NOMO-1 treated with DMSO at 0.1 percent for 48 hours (cell line): ENCODE measurements at regions not wholly inside any gene's neighbourhood (a gene's known extent, or its start where the extent isn't known, plus 50 kb on each side); places are given as distances from the start of the nearest gene placed in this dataset.
A peak's percentile ranks its signal among the peaks of the same experiment; 100 is the strongest.

Experiments
- DNase-seq: peaks from one replicate; lab custom pipeline; 2025; ENCODE audit not compliant: unreplicated experiment; lab: John Stamatoyannopoulos, UW

DNA sequence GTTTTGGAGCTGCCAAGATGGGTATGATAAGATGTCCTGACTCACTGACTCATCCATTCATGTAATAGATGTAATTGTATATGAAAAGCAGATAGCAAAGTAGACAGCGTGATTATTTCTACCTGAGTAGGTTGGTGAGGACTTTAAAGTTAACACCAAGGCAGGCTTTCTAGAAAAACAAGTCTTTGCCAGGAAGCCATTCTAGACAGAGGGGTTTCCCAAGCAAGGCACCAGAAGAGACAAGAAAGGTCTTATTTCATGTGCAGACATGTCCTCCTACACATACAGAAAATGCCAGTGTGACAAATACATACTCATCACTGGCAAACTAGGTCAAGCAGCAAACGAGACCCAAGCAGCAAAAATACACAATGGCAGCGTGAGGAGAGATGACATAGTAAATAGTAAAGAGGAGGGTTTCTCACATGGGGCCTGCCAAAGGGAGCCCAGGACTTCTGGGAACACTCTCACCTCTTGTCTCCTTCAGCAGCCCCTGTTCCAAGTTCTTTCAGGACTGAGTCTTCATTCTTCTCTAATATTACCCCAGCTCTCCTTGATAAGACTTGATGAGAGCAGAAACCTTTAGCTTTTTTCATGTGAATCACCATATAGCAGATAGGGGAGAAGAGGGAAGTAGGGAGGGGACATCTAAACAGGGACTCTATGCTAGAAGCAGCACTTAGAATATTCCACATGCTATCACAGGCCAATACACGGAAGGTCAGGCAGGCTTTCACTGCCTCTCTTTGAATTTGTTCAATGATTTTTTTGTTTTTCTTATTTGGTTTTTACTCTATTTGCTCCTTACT lies 114.6 kb upstream of the ATP1B1 start:
- no peak for DNase-seq

DNA sequence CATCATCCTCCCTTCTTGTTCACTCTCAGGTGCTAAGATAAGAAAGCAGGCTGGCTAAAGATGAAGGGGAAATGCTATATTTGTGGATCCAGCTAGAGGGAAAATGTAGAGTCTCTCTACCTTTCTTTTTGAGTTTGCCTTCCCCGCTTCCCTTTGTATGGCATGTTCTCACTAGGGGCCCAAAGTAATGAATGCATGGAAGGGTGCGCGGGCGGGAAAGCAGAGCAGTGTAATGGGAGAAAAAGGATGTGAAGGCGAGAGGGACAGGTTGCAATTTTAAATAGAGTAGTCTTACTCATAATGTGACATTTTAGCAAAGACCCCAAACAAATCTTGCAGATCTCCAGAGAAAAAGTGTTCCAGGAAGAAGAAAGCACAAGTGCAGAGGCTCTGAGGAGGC lies 105.1 kb upstream of the ATP1B1 start:
- no peak for DNase-seq

DNA sequence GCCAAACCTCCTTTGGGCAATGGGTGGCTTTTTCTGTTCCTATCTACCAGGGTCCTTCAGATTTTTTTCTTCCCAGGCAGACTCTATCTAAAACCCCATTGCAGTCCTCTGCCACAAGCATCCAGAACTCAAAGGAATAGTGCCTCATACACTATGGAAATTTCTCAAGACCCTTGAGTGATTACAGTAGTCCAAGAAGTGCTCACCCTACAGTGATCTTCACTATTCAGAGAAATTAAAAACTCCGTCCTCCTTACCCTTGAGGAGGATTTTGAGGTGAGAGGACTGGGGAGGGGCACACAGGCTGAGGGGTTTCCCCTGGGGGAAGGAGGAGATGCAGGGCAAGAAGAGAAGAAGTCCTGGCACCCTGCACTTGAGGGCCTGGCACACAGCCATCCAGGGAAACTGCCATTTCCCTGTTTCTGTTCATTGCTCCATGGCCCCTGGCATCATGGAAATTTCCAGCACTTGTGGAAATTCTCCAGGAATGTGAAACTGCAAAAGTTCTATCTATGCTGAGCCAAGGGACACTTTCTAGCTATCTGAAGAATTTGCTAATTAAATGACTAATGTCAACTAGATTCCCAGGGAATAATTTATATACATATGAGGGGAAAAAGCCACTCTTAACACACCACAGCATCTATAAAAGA lies 102.5 kb upstream of the ATP1B1 start:
- no peak for DNase-seq

DNA sequence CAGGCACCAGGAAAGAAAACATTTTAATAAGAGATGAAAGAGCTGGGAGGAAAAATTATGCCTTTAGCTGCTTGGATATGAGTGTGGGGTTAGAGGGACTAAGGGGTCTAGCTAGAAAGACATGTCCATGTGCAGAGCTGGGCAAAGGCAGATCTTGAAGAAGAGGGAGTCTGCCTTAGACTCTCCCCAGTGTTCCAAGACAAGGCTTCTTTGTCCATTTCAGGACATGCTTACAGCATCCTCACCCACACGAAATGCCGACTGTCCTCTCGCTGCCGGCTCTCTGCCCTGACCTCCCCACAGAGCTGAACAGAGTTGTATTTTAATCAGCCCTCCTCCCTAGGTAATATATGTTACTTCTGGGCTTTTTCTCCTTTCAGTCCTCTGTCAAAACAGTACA lies 100.7 kb upstream of the ATP1B1 start:
- DNase-seq: no peak

DNA sequence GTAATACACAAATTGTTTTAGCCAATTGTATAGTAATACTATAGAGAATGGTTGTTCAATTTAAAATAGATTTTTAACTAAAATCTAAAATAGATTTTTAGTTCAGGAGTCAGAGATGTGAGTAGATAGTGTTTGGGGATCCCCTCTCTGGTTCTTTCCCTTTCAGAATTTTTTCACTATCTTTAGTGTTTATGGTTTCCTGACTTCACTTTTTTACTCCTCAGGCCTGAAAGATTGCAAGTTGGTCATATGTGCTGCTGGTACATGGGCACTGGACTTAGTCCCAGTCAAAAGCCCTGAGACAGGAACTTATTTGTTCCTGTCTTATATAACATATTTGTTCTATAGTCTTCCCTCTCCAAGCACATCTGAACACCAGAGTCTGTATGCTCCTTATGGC lies 96.8 kb upstream of the ATP1B1 start:
- no peak for DNase-seq

DNA sequence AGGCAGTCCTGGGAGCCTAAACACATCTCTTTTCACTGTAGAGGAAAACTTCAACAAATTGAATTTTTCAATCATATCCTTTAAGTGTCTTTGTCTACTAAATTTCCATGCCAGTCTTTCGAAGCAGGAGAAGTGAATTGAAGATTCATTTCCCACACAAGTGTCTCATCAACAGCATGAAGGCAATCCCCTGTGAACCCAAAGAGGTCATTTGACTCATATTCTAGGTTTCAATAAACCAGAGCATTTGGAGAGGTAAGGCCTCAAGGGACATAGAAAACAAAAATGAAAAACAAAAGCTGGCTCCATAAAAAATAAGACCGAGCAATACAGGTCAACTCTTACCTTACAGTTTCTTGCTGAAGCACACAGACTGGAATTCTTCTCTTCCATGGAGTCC lies 94.1 kb upstream of the ATP1B1 start:
- no peak for DNase-seq

DNA sequence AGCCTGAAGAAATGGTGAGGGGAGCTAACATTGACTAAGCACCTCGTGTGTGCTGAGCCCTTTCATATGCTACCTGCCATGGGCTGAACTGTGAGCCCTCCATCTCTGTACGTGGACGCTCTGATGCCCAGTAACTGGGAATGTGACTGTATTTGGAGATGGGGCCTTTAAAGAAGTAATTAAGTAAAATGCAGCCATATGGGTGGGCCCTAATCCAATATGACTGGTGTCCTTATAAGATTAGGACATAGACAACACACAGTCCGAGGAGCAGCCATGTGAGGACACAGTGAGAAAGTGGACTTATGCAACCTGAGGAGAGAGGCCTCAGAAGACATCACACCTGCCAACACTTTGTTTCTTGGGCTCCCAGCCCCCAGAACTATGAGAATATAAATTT lies 92.7 kb upstream of the ATP1B1 start:
- DNase-seq: no peak

DNA sequence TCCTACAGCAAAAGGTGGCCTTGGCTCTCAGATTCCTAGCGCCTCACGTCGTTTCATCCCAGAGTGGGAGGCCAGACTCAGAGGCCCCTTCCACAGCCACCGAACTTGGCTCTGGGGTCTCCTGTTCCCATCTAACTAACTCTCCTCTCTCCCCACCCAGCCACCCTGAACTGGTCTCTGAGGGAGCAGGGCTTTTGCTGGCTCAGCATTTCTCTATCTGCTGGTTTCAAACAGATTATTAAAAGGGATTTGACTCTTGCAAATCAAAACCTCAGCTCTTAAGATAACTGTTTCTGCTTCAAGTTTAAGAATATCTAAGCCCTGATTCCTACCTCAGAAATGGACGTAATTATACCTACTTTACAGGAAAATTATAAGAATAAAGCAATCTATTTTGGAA lies 91.0 kb upstream of the ATP1B1 start:
- DNase-seq: no peak

DNA sequence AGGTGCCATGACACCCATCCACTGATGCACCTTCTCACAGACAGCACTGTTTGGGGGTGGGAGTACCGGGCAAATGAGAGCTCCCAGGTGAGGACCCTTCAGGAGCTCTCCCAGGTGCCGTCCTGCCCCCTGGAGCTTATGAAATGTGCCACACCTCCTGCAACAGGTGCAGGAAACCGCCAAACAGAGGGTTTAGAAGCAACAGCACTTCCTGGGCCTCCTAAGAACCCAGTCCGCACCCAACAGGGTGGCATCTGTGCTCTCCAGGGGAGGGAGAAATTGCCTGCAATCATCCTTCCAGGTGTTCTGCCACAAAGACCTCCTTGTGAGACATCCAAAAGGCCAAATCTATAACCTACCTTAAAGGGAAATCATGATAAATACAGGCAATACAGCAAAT lies 87.7 kb upstream of the ATP1B1 start:
- no peak for DNase-seq

DNA sequence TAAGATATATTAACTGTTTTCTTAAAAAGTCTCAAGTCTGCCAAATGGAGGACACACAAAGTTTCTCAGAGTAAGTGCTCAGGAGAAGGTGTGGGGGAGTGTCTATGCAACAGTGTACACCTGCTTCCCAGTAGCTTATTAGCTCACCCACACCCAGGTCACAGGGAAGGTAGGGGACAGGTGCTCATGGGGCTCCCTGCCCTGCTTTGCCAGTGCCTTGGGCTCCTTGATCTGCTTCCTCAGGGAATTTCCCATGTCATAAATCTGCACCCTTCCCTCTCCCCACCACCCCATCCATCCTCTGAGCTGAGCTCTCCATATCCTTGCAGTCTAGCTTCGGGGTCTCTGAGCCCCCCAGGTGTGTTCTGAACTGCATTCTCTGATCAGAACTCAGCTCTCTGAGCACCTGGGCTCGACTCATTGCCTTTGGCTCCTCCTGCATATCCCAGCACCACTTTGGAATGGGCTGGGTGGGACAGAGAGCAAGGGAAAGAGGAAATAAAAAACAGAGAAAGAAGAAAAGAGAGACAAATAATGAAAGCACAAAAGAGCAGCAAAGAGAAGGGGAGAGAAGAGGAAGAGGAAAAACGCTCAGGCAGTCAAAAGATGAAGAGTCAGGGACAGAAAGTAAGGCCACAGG lies 87.0 kb upstream of the ATP1B1 start:
- no peak for DNase-seq

DNA sequence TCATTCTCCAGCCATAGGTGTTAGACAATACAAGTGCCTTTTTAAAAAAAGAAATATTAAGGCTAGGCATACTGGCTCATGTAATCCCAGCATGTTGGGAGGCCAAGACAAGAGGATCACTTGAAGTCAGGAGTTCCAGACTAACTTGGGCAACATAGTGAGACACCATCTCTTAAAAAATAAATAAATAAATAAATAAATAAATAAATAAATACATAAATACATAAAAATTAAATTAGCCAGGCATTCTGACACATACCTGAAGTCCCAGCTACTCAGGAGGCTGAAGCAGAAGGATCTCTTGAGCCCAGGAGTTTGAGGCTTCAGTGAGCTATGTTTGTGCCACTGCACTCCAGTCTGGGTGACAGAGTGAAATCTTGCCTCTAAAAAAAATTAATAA lies 85.8 kb upstream of the ATP1B1 start:
- DNase-seq: no peak

DNA sequence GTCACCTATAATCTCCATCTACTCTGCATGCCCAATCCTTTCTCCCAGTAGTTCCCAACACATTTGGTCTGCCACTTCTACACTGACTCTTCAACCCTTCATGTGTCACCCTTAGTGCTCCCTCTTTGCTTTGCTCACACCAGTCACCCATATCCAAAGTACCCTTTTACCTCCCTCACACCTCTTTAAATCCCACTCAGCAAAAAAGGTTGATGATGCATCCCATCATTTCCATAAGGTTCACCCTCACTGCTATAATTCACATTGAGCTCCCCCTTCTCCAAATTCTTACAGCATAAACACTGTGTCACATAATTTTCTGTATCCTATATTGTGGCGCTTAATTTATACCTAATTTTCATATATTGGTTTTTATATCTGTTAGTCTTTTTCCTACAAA lies 83.8 kb upstream of the ATP1B1 start:
- DNase-seq: no peak

DNA sequence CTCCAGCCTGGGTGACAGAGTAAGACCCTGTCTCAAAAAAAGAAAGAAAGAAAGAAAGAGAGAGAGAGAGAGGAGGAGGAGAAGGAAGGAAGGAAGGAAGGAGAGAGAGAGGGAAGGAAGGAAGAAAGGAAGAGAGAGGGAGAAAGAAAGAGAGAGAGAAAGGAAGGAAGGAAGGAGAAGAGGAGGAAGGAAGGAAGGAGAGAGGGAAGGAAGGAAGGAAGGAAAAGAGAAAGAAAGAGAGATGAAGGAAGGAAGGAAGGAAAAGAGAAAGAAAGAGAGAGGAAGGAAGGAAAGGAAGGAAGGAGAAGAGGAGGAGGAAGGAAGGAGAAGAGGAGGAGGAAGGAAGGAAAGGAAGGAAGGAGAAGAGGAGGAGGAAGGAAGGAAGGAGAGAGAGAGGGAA lies 82.2 kb upstream of the ATP1B1 start:
- DNase-seq: no peak

DNA sequence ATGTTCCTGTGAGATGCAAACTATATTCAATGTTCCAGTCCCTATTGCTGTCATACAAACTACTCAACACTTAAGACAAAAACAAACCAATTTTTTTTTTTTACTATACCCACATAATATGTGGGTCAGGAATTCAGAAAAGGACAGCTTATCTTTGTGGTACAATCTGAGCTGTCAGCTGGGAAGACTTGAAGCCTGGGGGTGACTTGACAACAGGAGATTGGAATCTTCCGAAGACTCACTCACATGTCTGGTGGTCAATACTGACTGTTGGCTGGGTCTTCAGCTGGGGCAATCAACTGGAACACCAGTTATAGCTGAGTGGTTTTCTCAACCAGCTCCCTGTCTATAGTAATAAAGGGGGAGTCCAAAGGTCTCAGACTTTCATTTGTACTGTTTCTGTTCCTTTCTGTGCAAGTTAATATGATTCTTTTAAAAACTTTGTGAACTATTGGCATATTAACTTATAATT lies 81.7 kb upstream of the ATP1B1 start:
- no peak for DNase-seq

DNA sequence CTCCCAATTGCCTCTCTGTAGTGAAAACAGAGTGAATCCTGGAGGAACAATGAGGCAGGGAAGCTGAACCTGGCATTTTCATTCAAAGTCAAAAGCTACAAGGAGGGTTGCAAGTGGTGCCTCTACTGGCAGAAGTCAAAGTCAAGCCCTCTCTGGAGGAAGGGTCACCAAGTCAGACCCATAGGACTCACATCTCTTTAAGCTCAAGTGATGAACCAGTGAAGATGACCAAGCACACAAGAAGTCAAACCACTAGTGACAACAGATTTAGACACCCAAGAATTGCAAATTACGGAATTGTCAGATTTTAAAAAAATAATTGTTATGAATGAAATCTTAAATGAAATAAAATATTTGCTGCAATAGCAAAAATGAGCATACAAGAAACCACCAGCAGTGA lies 81.1 kb upstream of the ATP1B1 start:
- no peak for DNase-seq

DNA sequence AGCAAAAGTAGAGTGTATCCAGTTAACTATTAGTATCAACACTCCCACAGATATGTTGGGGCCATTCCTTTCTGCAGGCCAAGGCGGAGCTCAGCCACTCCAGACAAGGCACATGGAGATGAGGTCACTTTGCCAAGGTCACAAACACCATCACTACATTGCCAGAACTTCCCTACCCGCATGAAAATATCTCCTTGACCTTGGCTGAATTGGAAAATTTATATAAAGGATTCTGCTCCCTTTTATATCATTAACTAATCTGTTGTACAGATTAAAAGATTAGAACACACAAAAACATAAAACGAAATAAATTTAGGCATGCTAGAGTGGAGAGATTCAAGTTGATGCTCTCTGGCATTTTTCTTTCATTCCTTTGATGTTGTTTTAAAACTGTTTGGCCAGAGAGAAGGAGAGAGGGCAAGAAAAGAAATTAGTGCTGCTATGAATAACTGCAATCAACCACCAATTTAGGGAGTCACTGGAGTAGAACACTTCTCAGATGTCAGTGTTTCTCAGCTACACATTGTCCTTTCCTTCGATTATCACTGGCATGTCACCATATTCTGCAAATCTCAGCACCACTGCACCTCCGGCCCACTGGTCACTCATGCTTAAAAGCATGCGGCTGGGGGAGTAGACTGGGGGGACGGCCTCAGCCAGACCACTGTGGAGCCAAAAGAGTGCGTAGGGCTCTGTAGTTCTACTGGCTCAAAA lies 78.7 kb upstream of the ATP1B1 start:
- DNase-seq: no peak

DNA sequence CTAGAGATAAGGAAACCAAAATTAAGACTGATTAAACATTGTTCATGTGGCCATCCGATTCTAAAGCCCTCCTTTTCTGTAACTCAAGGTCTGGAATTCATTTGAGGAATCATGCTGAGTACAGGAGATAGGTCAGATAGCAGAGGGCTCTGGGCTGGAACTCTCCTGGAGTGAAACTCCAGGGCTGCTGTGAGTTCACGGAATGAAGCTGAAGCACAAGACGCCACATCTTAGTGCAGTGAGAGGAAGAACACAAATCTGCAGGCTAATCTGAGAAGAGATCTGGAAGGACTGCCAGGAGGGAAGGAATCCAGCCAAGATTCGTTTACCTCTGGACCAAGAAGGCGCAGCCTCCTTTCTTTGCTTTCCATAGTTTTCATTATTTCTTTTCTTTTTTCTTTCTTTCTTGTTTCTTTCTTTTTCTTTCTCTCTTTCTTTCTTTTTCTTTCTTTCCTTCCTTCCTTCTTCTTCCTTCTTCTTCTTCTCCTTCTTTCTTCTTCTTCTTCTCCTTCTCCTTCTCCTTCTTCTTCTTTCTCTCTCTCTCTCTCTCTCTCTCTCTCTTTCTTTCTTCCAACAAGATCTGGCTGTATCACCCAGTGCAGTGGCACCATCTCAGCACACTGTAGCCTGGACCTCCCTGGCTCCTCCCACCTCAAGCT lies 74.8 kb upstream of the ATP1B1 start:
- no peak for DNase-seq

DNA sequence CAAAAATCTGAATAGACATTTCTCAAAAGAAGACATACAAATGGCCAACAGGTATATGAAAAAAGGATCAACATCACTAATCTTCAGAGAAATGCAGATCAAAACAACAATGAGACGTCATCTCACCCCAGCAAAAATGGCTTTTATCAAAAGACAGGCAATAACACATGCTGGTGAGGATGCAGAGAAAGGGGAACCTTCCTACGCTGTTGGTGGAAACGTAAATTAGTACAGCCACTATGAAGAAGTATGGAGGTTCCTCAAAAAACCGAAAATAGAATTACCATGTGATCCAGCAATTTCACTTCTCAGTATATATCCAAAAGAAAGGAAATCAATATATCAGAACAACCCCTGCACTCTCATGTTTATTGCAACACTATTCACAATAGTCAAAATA lies 65.1 kb upstream of the ATP1B1 start:
- peak; percentile 88 for DNase-seq

DNA sequence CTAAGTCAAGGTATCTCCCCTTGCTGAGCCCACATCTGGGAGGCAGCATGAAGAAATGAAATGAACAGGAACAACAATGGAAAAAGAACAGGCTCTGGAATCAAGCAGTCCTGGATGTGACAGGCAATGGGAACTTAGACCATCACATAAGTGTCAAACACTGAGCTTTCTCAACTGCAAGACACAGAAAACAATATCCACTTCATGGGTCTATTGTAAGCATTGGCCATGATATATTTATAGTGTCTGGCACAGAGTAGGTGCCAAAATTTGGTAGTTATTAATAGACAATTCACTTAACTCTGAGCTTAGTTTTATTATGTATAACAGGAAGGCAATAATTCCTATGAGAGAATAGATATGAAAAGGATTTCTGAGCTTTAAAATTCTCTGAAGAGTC lies 64.1 kb upstream of the ATP1B1 start:
- no peak for DNase-seq

DNA sequence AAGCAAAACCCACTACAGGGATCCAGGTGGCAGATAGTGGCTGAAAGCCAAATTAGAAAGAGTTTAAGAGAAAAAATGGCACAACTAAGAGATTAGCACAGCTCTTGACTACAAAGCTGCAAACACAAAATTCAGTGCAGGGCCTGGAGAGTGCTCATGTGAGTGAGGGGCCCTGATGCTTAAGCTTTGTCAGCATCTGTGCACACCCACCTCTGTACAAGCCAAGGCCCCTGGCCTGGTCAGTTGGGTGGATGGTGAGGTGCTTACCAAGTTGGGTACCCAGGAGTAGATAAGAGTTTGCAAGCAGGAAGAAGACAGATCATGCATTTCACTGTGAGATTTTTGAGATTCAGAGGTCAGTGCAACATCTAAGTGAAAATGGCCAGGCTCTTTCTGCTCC lies 62.7 kb upstream of the ATP1B1 start:
- no peak for DNase-seq

DNA sequence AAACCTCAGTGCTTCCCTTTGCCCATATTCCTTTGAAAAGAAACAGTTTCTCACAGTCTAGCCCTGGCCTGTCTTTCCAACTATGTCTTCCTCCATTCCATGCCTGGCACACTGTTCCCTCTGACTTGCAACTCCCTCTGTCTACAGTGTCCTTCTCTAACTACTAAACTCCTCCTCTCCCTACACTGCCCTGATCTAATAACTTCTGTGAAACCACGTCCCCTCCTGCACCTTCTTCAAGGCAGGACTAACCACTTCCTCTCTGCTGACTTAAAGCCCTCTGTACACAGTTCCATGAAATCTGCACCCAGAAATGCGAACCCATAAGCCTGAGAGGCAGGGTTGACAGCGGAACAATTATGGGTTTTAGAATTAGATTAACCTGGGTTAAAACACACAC lies 62.2 kb upstream of the ATP1B1 start:
- DNase-seq: peak; percentile 89
